Ishikawa (cell line): ENCODE measurements at regions not wholly inside any gene's neighbourhood (a gene's known extent, or its start where the extent isn't known, plus 50 kb on each side); places are given as distances from the start of the nearest gene placed in this dataset.

Experiments
- CEBPB ChIP-seq: IDR thresholded peaks from 2 replicates; pipeline ENCODE4 v1.6.1; 2012
- EP300 ChIP-seq: IDR thresholded peaks from 2 replicates; pipeline ENCODE4 v1.6.1; 2012; ENCODE audit warnings: borderline replicate concordance
- FOXM1 ChIP-seq: IDR thresholded peaks from 2 replicates; pipeline ENCODE4 v1.6.1; 2012; ENCODE audit warnings: low read depth, borderline replicate concordance
- NFIC ChIP-seq: IDR thresholded peaks from 2 replicates; pipeline ENCODE4 v1.6.1; 2012
- RAD21 ChIP-seq: IDR thresholded peaks from 2 replicates; pipeline ENCODE4 v1.6.1; 2012; ENCODE audit warnings: low read depth
- TAF1 ChIP-seq: IDR thresholded peaks from 2 replicates; pipeline ENCODE4 v1.6.1; 2012; ENCODE audit warnings: low read depth, mild to moderate bottlenecking
- TCF12 ChIP-seq: IDR thresholded peaks from 2 replicates; pipeline ENCODE4 v1.6.1; 2012; ENCODE audit warnings: low read depth
- TEAD4 ChIP-seq: IDR thresholded peaks from 2 replicates; pipeline ENCODE4 v1.6.1; 2012
- YY1 ChIP-seq: IDR thresholded peaks from 2 replicates; pipeline ENCODE4 v1.6.1; 2012; ENCODE audit warnings: low read depth
- TF ChIP-seq, protein P1 (sequence below): IDR thresholded peaks from 2 replicates; pipeline ENCODE4 v1.6.1; 2012
- TF ChIP-seq, protein P2 (sequence below): IDR thresholded peaks from 2 replicates; pipeline ENCODE4 v1.6.1; 2012
- TF ChIP-seq, protein P3 (sequence below): IDR thresholded peaks from 2 replicates; pipeline ENCODE4 v1.6.1; 2012; ENCODE audit warnings: low read depth, mild to moderate bottlenecking

DNA sequence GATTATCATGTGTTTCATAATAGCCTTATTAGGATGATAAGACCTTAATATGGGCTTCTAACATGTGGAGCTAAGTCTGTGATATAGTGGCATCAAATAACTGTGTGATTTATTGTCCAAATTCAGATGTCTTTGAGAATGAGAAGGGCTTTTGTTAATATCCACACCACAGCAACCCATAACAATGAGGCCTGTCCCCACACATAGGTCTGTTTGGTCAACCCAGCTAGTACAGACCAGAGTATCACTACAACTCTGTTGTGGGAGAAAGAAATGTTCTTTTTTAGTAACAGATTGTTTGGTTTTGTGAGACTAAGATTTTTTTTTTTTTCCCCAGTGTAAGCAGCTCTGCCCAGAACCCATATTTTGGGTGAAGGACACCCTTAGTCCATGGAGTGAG, 439.2 kb downstream of the PIK3C3 start:
- TF ChIP-seq, protein P1, sequence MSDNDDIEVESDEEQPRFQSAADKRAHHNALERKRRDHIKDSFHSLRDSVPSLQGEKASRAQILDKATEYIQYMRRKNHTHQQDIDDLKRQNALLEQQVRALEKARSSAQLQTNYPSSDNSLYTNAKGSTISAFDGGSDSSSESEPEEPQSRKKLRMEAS: no peak
- TF ChIP-seq RAD21 (no peak), EP300 (no peak), TEAD4 (no peak), TAF1 (no peak), NFIC (no peak), CEBPB (no peak), FOXM1 (no peak), YY1 (no peak), TCF12 (no peak)
- TF ChIP-seq, protein P2, sequence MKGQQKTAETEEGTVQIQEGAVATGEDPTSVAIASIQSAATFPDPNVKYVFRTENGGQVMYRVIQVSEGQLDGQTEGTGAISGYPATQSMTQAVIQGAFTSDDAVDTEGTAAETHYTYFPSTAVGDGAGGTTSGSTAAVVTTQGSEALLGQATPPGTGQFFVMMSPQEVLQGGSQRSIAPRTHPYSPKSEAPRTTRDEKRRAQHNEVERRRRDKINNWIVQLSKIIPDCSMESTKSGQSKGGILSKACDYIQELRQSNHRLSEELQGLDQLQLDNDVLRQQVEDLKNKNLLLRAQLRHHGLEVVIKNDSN: no peak
- TF ChIP-seq, protein P3, sequence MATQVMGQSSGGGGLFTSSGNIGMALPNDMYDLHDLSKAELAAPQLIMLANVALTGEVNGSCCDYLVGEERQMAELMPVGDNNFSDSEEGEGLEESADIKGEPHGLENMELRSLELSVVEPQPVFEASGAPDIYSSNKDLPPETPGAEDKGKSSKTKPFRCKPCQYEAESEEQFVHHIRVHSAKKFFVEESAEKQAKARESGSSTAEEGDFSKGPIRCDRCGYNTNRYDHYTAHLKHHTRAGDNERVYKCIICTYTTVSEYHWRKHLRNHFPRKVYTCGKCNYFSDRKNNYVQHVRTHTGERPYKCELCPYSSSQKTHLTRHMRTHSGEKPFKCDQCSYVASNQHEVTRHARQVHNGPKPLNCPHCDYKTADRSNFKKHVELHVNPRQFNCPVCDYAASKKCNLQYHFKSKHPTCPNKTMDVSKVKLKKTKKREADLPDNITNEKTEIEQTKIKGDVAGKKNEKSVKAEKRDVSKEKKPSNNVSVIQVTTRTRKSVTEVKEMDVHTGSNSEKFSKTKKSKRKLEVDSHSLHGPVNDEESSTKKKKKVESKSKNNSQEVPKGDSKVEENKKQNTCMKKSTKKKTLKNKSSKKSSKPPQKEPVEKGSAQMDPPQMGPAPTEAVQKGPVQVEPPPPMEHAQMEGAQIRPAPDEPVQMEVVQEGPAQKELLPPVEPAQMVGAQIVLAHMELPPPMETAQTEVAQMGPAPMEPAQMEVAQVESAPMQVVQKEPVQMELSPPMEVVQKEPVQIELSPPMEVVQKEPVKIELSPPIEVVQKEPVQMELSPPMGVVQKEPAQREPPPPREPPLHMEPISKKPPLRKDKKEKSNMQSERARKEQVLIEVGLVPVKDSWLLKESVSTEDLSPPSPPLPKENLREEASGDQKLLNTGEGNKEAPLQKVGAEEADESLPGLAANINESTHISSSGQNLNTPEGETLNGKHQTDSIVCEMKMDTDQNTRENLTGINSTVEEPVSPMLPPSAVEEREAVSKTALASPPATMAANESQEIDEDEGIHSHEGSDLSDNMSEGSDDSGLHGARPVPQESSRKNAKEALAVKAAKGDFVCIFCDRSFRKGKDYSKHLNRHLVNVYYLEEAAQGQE: no peak
